Adrenal gland (tissue), 5 donors: ENCODE measurements at regions not wholly inside any gene's neighbourhood (a gene's known extent, or its start where the extent isn't known, plus 50 kb on each side); places are given as distances from the start of the nearest gene placed in this dataset.

Experiments used
- CTCF ChIP-seq, 6 experiments: fragments of 450-650 bp in 4 of 6; fragments of 200-600 bp in 2 of 6; sonication (generic) in 1 of 6; IDR thresholded peaks; 1 replicate in 5 of 6; 2 replicates in 1 of 6; pipeline versions ENCODE4 v1.5.1 to v1.8.0; 2016 to 2021; ENCODE audit warnings: antibody characterized with exemption in 6 of 6, mild to moderate bottlenecking in 2 of 6, moderate library complexity in 1 of 6
- POLR2A ChIP-seq, 2 donors: fragments of 450-650 bp; IDR thresholded peaks; one replicate each; pipeline ENCODE4 v1.6.1; 2017; ENCODE audit warnings: antibody characterized with exemption in 2 of 2, mild to moderate bottlenecking in 2 of 2, moderate library complexity in 1 of 2
- donor health status: DM: no; HTN: no; CAD: no.

GRCh38 chr18:67290421-67290820 is 226.1 kb downstream of the DSEL start:
- TF ChIP-seq POLR2A (IDR thresholded peaks at IDR 0.05) (no peak), CTCF (IDR thresholded peaks at IDR 0.05) (no peak)
